ENCODE measurements at regions not wholly inside any gene's neighbourhood (a gene's known extent, or its start where the extent isn't known, plus 50 kb on each side); places are given as distances from the start of the nearest gene placed in this dataset.

GRCh38 chr21:14673649-14674048, 127.5 kb upstream of the SAMSN1 start (continued):
- no peak for TF ChIP-seq MTF1 (CRISPR knock-in tag; IDR thresholded peaks at IDR 0.05; ENCODE audit: borderline replicate concordance)
- TF ChIP-seq CREM (IDR thresholded peaks at IDR 0.05; ENCODE audit: low read depth), result 0 out of 2 replicates have a peak, but pooled peaks have one; percentile 18
- TF ChIP-seq DACH1 (IDR thresholded peaks at IDR 0.05; ENCODE audit: partially characterized antibody), result peak; percentile 36
- no peak for TF ChIP-seq ZFP36 (IDR thresholded peaks at IDR 0.05; ENCODE audit: low read depth, low read length, partially characterized antibody)
- no peak for TF ChIP-seq ZBTB49 (CRISPR knock-in tag; IDR thresholded peaks at IDR 0.05; ENCODE audit: borderline replicate concordance)
- no peak for TF ChIP-seq XRCC5 (IDR thresholded peaks at IDR 0.05; ENCODE audit: low read depth, low read length)
- TF ChIP-seq, protein P1, sequence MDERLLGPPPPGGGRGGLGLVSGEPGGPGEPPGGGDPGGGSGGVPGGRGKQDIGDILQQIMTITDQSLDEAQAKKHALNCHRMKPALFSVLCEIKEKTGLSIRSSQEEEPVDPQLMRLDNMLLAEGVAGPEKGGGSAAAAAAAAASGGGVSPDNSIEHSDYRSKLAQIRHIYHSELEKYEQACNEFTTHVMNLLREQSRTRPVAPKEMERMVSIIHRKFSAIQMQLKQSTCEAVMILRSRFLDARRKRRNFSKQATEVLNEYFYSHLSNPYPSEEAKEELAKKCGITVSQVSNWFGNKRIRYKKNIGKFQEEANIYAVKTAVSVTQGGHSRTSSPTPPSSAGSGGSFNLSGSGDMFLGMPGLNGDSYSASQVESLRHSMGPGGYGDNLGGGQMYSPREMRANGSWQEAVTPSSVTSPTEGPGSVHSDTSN (CRISPR knock-in tag; IDR thresholded peaks at IDR 0.05; ENCODE audit: low read depth), result no peak
- TF ChIP-seq, protein P1 (tag; conservative IDR thresholded peaks at IDR 0.05; ENCODE audit: low read depth), result peak; percentile 52; the same call in 1 of the 2 replicates
- TF ChIP-seq STAT5A (IDR thresholded peaks at IDR 0.05; ENCODE audit: borderline replicate concordance, low read length), result peak; percentile 61; the same call in 1 of the 2 replicates
- peak; percentile 92 for TF ChIP-seq CC2D1A (IDR thresholded peaks at IDR 0.05)
- TF ChIP-seq PTBP1 (IDR thresholded peaks at IDR 0.05; ENCODE audit: low read depth, low read length), result no peak
- no peak for TF ChIP-seq MXI1 (IDR thresholded peaks at IDR 0.05; ENCODE audit: low read depth, low read length)
- TF ChIP-seq FOXK1 (CRISPR knock-in tag; IDR thresholded peaks at IDR 0.05; ENCODE audit: borderline replicate concordance), result no peak
- TF ChIP-seq POLR2AphosphoS5 (IDR thresholded peaks at IDR 0.05; ENCODE audit: control insufficient read depth, insufficient read depth, low read depth, low read length), result peak; percentile 70; the same call in 1 of the 2 replicates
- TF ChIP-seq, protein P2, sequence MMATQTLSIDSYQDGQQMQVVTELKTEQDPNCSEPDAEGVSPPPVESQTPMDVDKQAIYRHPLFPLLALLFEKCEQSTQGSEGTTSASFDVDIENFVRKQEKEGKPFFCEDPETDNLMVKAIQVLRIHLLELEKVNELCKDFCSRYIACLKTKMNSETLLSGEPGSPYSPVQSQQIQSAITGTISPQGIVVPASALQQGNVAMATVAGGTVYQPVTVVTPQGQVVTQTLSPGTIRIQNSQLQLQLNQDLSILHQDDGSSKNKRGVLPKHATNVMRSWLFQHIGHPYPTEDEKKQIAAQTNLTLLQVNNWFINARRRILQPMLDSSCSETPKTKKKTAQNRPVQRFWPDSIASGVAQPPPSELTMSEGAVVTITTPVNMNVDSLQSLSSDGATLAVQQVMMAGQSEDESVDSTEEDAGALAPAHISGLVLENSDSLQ (IDR thresholded peaks at IDR 0.05), result peak; percentile 72
- no peak for TF ChIP-seq SIN3B (IDR thresholded peaks at IDR 0.05; ENCODE audit: low read depth)
- no peak for TF ChIP-seq ATF2 (CRISPR knock-in tag; IDR thresholded peaks at IDR 0.05)
- TF ChIP-seq ZNF277 (CRISPR knock-in tag; IDR thresholded peaks at IDR 0.05; ENCODE audit: borderline replicate concordance), result no peak

Measured in K562 (cell line).